ENCODE measurements at regions not wholly inside any gene's neighbourhood (a gene's known extent, or its start where the extent isn't known, plus 50 kb on each side); places are given as distances from the start of the nearest gene placed in this dataset.

DNA sequence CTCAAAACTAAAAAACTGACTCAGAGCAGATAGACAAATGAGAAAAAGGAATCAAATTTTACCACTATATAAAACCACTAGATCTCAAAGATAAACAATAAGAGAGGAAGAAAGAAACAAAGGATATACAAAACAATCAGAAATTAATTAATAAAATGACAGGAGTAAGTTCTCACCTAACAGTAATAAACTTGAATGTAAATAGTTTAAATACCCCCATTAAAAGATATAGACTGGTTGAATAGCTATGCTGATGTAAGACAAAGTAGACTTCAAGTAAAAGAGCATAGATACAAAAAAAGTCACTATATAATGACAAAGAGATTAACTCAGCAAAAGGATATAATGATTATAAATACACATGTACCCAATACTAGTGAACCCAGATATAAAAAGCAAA, 72.3 kb upstream of the GNAZ start:
- TF ChIP-seq, protein P1, sequence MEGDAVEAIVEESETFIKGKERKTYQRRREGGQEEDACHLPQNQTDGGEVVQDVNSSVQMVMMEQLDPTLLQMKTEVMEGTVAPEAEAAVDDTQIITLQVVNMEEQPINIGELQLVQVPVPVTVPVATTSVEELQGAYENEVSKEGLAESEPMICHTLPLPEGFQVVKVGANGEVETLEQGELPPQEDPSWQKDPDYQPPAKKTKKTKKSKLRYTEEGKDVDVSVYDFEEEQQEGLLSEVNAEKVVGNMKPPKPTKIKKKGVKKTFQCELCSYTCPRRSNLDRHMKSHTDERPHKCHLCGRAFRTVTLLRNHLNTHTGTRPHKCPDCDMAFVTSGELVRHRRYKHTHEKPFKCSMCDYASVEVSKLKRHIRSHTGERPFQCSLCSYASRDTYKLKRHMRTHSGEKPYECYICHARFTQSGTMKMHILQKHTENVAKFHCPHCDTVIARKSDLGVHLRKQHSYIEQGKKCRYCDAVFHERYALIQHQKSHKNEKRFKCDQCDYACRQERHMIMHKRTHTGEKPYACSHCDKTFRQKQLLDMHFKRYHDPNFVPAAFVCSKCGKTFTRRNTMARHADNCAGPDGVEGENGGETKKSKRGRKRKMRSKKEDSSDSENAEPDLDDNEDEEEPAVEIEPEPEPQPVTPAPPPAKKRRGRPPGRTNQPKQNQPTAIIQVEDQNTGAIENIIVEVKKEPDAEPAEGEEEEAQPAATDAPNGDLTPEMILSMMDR (IDR thresholded peaks at IDR 0.05; ENCODE audit: borderline replicate concordance, insufficient read depth, low read depth, low read length) = no peak
- no peak overlapping the region for H3K4me3 ChIP-seq (ENCODE audit: low read depth, low read length)

DNA sequence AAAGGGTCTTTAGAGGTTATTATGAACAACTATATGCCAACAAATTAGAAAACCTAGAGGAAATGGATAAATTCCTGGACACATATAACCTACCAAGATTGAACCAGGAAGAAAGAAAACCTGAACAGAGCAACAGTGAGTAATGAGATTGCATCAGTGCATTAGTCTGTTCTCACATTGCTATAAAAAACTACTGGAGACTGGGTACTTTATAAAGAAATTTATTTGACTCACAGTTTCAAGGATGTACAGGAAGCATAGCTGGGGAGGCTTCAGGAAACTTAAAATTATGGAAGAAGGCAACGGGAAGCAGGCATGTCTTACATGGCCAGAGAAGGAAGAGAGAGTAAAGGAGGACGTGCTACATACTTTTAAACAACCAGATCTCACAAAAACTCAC, 70.8 kb upstream of the GNAZ start:
- no peak overlapping the region for H3K4me3 ChIP-seq (ENCODE audit: low read depth, low read length)
- TF ChIP-seq, protein P1 (IDR thresholded peaks at IDR 0.05; ENCODE audit: borderline replicate concordance, insufficient read depth, low read depth, low read length) = no peak

DNA sequence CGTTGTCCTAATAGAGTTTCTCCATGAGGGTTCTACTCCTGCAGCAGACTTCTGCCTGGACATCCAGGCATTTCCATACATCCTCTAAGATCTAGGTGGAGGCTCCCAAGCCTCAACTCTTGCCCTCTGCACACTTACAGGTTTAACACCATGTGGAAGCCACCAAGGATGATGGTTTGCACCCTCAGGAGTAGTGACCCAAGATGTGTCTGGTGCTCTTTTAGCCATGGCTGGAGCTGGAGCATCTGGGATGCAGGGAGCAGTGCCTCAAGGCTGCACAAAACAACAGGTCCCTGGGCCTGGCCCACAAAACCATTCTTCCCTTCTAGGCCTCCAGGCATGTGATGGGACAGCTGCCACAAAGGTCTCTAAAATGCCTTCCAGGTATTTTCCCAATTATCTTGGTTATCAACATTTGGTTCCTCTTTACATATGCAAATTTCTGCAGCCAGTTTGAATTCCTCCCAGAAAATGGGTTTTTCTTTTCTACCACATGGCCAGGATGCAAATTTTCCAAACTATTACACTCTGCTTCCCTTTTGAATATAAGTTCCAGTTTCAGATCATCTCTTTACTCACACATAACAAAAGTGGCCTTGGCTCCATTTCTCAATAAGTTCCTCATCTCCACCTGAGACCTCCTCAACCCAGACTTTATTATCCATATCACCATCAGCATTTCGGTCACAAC, 69.5 kb upstream of the GNAZ start:
- TF ChIP-seq, protein P1 (IDR thresholded peaks at IDR 0.05; ENCODE audit: borderline replicate concordance, insufficient read depth, low read depth, low read length) = no peak
- no peak overlapping the region for H3K4me3 ChIP-seq (ENCODE audit: low read depth, low read length)

DNA sequence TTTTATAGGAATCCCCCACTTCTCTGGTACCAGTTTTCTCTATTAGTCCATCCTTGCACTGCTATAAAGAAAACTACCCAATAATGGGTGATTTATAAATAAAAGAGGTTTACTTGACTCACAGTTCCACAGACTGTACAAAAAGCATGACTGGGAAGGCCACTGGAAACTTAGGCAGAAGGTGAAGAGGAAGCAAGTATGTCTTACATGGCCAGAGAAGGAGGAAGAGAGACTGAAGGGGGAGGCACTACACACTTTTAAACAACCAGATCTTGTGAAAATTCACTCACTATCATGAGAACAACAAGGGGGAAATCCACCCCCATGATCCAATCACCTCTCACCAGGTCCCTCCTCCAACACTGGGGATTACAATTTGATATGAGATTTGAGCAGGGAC, 68.9 kb upstream of the GNAZ start:
- TF ChIP-seq, protein P1 (IDR thresholded peaks at IDR 0.05; ENCODE audit: borderline replicate concordance, insufficient read depth, low read depth, low read length) = no peak
- no peak overlapping the region for H3K4me3 ChIP-seq (ENCODE audit: low read depth, low read length)

DNA sequence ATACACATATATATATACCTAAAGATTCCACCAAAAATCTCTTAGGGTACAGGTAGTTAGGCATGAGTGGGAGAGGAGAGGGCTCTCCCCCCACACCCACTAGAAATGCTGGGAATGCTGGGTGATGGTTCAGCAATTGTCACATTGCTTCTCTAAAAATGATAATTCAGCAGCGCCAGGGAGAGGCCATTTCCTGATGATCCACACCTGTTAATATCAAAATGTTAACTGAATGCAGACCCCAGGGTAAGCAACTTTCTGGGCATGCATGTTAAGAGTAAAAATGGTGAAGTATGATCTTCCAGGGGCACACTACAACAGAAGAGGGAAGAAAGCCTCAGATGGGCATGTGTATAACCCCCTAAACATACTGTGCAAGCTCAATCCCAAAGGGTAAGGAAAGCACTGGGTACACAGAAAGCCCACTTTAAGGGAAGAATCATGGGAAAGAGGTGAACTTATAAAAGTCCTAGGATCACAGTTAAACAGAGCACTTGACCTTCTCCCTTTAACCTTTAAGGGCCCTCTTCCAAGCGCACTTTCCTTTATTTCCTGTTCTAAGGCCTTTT, 67.6 kb upstream of the GNAZ start:
- TF ChIP-seq, protein P1 (IDR thresholded peaks at IDR 0.05; ENCODE audit: borderline replicate concordance, insufficient read depth, low read depth, low read length) = no peak
- H3K4me3 ChIP-seq (ENCODE audit: low read depth, low read length) = no peak overlapping the region

DNA sequence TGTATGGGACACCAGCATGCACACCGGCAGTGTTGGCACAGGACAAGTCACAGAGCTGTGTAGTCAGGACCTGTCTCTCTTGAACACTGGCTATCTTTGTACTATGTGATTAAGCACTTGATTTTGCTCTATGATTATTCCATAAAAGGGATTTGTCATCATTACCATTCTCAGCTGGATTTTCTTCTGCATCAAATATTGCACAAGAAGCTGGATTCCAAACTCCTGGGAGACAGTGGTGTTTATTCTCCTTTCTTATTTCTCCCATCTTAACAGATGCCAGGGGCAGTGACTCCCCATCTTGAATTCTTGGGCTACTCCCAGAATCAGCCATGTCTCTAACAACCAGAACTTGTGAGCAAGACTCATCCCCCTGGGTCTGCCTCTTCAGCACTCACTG, 62.5 kb upstream of the GNAZ start:
- TF ChIP-seq, protein P1 (IDR thresholded peaks at IDR 0.05; ENCODE audit: borderline replicate concordance, insufficient read depth, low read depth, low read length) = no peak

DNA sequence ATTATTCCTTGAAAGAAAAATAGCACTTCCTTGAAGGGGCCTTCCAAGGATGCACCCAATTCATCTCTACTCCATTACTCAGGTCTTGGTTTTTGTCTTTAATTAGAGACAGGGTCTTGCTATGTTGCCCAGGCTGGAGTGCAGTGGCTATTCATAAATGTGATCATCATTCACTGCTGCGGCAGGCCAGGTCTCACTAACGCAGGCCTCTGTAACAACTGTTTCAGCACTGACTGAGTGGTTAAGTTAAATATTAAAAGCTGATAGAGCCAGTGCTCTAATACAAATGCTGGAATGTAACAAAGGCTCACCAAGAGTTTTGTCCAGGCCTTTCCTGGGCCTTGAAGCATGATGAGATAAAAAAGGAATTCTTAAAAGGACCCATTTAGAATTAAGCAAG, 61.4 kb upstream of the GNAZ start:
- H3K4me3 ChIP-seq (ENCODE audit: low read depth, low read length) = no peak overlapping the region
- TF ChIP-seq, protein P1 (IDR thresholded peaks at IDR 0.05; ENCODE audit: borderline replicate concordance, insufficient read depth, low read depth, low read length) = no peak

More for the DNA sequence above, 62.5 kb upstream of the GNAZ start:
- H3K4me3 ChIP-seq (ENCODE audit: low read depth, low read length) = no peak overlapping the region

Measured in GM12875 (cell line).